AG04449 (cell line): ENCODE measurements at regions not wholly inside any gene's neighbourhood (a gene's known extent, or its start where the extent isn't known, plus 50 kb on each side); places are given as distances from the start of the nearest gene placed in this dataset.

Experiments used
- CTCF ChIA-PET: fragments of 350-600 bp; formaldehyde crosslinking; extraction: SDS; loops from one replicate; lab custom pipeline; 2021; ENCODE audit warnings: antibody characterized with exemption; lab: Yijun Ruan, JAX
- POLR2A ChIA-PET: fragments of 400-600, 350-600 bp; formaldehyde crosslinking; extraction: SDS; loops from one replicate; lab custom pipeline; 2020; ENCODE audit warnings: antibody characterized with exemption, inconsistent platforms; lab: Yijun Ruan, JAX
- DNase-seq: peaks from one replicate; pipeline ENCODE4 v3.0.0-alpha.2; 2010; ENCODE audit warnings: low read depth, low spot score
- H3K4me3 ChIP-seq: 2 replicates; pipeline ENCODE4 v1.5.1; 2011; ENCODE audit warnings: low read depth, mild to moderate bottlenecking, control low read depth, low read length
- TF ChIP-seq, protein P1 (sequence below): IDR thresholded peaks from one replicate; pipeline ENCODE4 v1.5.1; 2011; ENCODE audit warnings: mild to moderate bottlenecking, moderate library complexity, low read length, control low read depth, inconsistent platforms; ENCODE audit not compliant: insufficient read depth; ENCODE audit errors: missing control alignments

DNA sequence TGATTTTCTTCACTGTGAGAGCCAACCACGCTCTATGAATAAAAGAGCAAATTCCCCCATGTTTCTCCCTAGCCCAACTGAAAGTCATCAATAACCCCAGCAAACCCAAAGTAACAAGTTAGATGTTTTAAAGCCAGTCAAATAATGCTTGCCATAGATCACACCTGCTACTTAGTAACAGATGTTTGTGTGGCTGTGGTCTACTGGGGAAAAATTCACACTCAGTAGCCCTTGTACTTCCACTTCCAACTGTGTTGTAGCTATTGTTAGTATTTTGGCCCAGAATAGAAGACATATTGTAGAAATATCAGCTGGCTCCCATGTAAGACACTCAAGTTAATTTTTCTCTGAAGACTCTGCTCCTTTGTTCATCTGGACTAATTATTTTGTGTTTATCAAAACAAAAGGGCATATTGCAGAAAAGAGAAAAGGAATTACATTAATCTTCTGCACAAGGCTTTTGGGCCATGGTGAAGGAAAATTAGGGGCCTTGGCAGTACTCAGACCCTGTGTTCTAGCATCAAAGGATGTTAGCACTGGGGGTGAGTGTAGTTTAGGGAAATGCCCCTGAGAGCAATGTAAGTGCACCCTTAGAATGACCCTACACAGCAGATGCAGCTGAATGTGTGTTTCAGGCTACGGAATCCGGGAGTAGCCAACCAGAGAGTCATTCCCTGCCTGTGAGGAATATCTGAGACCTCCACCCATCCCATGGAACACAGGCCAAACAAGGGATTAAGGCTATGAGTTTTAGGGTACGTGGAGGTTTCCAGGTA, 521.9 kb downstream of the EPHA4 start:
- H3K4me3 ChIP-seq, result no peak overlapping the region
- TF ChIP-seq, protein P1, sequence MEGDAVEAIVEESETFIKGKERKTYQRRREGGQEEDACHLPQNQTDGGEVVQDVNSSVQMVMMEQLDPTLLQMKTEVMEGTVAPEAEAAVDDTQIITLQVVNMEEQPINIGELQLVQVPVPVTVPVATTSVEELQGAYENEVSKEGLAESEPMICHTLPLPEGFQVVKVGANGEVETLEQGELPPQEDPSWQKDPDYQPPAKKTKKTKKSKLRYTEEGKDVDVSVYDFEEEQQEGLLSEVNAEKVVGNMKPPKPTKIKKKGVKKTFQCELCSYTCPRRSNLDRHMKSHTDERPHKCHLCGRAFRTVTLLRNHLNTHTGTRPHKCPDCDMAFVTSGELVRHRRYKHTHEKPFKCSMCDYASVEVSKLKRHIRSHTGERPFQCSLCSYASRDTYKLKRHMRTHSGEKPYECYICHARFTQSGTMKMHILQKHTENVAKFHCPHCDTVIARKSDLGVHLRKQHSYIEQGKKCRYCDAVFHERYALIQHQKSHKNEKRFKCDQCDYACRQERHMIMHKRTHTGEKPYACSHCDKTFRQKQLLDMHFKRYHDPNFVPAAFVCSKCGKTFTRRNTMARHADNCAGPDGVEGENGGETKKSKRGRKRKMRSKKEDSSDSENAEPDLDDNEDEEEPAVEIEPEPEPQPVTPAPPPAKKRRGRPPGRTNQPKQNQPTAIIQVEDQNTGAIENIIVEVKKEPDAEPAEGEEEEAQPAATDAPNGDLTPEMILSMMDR, result no peak
- ChIA-PET POLR2A (no interaction called here), CTCF (no interaction called here)
- no peak for DNase-seq

DNA sequence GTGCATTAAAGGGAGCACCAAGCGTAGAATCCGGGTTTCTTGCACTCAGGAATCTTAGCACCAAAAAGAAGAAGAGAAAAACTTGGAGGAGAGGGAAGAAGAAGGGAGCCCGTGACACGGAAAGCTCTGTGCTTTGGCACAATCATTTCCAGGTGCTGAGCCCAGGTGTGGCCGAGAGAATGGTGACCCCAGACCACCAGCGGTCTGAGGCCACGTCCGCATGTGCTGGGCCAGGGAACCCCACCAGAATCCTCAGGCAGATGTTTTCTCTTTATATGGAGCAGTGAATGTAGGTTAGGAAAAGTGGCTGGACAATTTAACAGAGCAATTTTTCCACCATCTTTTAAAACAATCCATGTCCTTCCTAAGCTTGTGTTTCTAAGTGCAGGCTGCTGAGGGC, 520.9 kb downstream of the EPHA4 start:
- CTCF ChIA-PET, result interaction anchor here (1.7 kb wide), 1 partner anchor 19 kb away, joined by 4 read pairs; no protein-coding TSS in a partner anchor
- POLR2A ChIA-PET, result no interaction called here
- no peak overlapping the region for H3K4me3 ChIP-seq
- TF ChIP-seq, protein P1, result no peak
- DNase-seq, result no peak

DNA sequence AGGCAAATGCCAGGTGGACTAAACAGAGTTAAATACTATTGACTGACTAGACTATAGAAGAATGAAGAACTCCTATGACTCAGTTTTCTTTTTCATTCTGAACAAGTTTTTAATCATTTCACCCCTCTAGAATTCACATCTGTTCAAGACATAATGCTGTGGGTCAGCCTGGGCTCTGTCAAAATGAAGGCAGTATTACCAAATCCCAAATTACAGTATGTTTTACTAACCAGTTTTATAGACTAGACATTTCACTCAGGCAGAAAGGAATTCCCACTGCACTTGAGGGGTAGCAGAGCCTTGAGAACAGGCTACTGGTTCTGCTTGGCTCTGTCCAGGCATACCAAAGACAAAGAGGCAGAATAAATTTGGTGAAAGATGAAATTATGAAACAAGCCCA, 511.7 kb downstream of the EPHA4 start:
- no peak overlapping the region for H3K4me3 ChIP-seq
- CTCF ChIA-PET, result no interaction called here
- DNase-seq, result no peak
- TF ChIP-seq, protein P1, result no peak
- POLR2A ChIA-PET, result no interaction called here

DNA sequence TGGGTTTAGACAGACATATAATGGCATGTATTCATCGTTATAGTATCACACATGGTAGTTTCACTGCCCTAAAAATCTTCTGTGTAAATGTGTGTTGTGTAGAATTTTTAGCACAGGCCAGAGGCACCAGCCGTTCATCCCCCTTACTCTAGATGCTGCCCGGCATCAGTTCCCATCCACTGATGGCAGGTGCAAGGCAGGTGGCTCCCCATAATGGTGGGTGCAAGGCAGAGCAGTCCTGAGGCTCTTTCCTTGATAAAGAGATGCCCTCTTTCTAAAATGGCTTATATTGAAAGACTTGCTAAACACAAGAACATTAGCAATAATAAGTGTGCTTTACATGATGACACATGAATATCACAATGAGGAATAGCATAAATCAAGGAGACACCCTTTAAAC, 508.5 kb downstream of the EPHA4 start:
- no peak for DNase-seq

DNA sequence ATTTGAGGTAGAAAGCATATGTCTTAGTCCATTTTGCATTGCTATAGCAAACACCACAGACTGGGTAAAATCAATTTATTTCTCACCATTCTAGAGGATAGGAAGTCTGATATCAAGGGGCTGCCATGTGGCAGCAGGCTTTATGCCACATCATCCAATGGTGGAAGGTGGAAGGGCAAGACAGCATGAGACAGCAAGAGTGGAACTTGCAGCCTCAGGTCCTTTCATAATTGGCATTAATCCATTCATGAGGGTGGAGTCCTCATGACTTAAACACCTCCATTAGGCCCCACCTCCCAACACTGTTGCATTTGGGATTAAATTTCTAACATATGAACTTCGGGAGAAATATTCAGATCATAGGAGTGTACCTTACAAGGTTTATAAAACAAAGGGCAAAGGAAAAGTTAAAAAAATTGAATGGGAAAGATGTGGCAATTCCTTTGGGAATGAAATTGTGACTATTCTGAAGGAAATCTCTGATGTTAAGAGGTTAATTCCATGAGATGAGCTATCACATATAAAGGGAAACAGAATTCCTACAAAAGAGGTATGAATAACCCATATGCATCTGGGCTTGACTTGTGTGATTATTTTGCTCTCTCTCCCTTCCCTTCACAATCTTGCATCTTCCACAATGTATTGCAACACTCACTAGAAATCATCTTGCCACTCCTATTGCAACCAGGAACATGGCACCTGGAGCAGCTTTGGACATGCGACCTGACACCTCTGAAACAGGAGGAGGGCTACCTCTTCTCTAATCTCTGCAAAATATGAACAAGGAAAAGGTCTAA, 507.8 kb downstream of the EPHA4 start:
- no peak overlapping the region for H3K4me3 ChIP-seq
- CTCF ChIA-PET, result no interaction called here
- DNase-seq, result no peak
- TF ChIP-seq, protein P1, result no peak
- POLR2A ChIA-PET, result no interaction called here

More for the DNA sequence above, 508.5 kb downstream of the EPHA4 start:
- H3K4me3 ChIP-seq, result no peak overlapping the region
- POLR2A ChIA-PET, result no interaction called here
- CTCF ChIA-PET, result no interaction called here
- TF ChIP-seq, protein P1, result no peak

DNA sequence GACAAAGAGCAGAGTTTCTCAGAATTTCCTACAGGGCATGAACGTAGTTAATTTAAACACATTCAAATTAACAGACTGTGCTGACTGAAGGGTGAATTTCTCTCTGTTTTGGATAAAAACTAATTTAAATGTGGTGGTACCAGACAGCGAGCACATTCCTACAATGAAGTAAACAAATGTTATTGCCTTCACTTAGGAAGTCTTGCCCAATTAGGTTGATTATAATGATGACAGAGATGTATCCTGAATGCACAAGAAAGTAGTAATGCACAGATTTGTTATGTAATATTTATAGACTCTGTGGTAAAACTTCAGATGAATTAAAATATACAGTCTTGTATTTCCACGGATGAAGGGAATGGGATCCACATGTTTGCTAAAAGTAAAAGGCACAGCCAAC, 507.2 kb downstream of the EPHA4 start:
- TF ChIP-seq, protein P1, result no peak
- no peak overlapping the region for H3K4me3 ChIP-seq
- no peak for DNase-seq
- ChIA-PET CTCF (no interaction called here), POLR2A (no interaction called here)
